ENCODE measurements at regions not wholly inside any gene's neighbourhood (a gene's known extent, or its start where the extent isn't known, plus 50 kb on each side); places are given as distances from the start of the nearest gene placed in this dataset.

DNA sequence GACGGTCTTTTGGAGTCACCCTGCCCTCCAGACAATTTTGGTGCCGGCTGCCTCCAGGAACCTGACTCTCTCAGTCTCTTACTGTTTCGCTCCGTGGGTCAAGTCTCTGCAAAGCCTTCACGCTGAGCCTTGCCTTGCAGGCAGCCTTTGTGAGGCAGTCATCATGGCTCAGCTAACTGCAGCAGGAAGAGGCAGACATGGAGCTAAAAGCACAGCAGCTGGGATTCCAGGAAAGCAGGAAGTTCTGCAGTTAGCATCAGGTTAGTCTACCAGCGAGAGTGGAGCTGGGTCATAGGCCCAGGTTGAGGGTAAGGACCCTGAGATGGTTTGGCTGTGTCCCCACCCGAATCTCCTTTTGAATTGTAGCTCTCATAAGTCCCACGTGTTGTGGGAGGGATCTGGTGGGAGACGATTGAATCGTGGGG, 305.4 kb downstream of the PCNX1 start:
- H3K4me3 Mint-ChIP-seq: no peak overlapping the region
- H3K9me3 ChIP-seq (ENCODE audit: control insufficient read depth in 1 of 2, insufficient read depth in 1 of 2, low read length in 2 of 2): no peaks in the 10 kb centered on the region
- H3K4me1 ChIP-seq (ENCODE audit: insufficient read depth, low read length): no peaks in the 10 kb centered on the region
- TF ChIP-seq, protein P1, sequence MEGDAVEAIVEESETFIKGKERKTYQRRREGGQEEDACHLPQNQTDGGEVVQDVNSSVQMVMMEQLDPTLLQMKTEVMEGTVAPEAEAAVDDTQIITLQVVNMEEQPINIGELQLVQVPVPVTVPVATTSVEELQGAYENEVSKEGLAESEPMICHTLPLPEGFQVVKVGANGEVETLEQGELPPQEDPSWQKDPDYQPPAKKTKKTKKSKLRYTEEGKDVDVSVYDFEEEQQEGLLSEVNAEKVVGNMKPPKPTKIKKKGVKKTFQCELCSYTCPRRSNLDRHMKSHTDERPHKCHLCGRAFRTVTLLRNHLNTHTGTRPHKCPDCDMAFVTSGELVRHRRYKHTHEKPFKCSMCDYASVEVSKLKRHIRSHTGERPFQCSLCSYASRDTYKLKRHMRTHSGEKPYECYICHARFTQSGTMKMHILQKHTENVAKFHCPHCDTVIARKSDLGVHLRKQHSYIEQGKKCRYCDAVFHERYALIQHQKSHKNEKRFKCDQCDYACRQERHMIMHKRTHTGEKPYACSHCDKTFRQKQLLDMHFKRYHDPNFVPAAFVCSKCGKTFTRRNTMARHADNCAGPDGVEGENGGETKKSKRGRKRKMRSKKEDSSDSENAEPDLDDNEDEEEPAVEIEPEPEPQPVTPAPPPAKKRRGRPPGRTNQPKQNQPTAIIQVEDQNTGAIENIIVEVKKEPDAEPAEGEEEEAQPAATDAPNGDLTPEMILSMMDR (IDR thresholded peaks at IDR 0.05): no peak
- peaks cover 6% of the 10 kb centered on the region for H3K9me3 Mint-ChIP-seq
- ChIA-PET POLR2A (no interaction called here), CTCF (no interaction called here)
- intact Hi-C loops (cut with DNase I, micrococcal nuclease): no loop called here
- no peaks in the 10 kb centered on the region for H3K27me3 ChIP-seq (ENCODE audit: control insufficient read depth in 1 of 2, insufficient read depth in 2 of 2, low read length in 2 of 2)
- no peak for ATAC-seq (ENCODE audit: poor library complexity)
- H3K36me3 Mint-ChIP-seq (ENCODE audit: low read depth): no peaks in the 10 kb centered on the region
- no peak overlapping the region for H3K27ac Mint-ChIP-seq
- no peaks in the 10 kb centered on the region for H3K27me3 Mint-ChIP-seq
- H3K27ac ChIP-seq (ENCODE audit: low read depth in 1 of 2, low read length in 2 of 2): no peak overlapping the region
- no peaks in the 10 kb centered on the region for H3K36me3 ChIP-seq (ENCODE audit: insufficient read depth, low read length)
- no peak overlapping the region for H3K4me3 ChIP-seq (ENCODE audit: low read length)
- no peak for DNase-seq
- H3K4me1 Mint-ChIP-seq (ENCODE audit: low read depth): no peaks in the 10 kb centered on the region

DNA sequence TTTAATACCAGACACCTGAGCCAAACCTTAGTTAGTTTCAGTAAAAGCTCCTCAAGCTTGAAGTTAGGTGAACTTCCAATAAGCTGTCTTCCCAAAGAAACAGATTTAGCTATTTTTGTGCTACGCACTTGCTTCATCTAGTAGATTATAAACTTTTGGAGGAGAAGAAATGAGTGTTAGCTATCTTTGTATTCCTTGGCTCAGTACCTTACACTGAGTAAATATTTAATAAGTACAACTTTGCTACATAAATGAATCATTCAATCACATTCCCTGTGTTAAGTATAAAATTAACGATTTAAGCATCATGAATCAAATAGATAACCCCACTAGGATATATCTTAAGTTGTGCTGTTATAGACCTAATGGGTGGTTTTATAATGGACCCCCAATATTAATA, 307.0 kb downstream of the PCNX1 start:
- ATAC-seq (ENCODE audit: poor library complexity): no peak
- no peak overlapping the region for H3K4me3 Mint-ChIP-seq
- ChIA-PET CTCF (no interaction called here), POLR2A (no interaction called here)
- no peaks in the 10 kb centered on the region for H3K27me3 Mint-ChIP-seq
- intact Hi-C loops (cut with DNase I, micrococcal nuclease): no loop called here
- H3K4me1 Mint-ChIP-seq (ENCODE audit: low read depth): no peaks in the 10 kb centered on the region
- Histone ChIP-seq H3K36me3 (ENCODE audit: insufficient read depth, low read length) (no peaks in the 10 kb centered on the region), H3K9me3 (ENCODE audit: control insufficient read depth in 1 of 2, insufficient read depth in 1 of 2, low read length in 2 of 2) (no peaks in the 10 kb centered on the region), H3K4me1 (ENCODE audit: insufficient read depth, low read length) (no peaks in the 10 kb centered on the region), H3K27ac (ENCODE audit: low read depth in 1 of 2, low read length in 2 of 2) (no peak overlapping the region), H3K27me3 (ENCODE audit: control insufficient read depth in 1 of 2, insufficient read depth in 2 of 2, low read length in 2 of 2) (no peaks in the 10 kb centered on the region), H3K4me3 (ENCODE audit: low read length) (no peak overlapping the region)
- no peak overlapping the region for H3K27ac Mint-ChIP-seq
- no peaks in the 10 kb centered on the region for H3K36me3 Mint-ChIP-seq (ENCODE audit: low read depth)
- no peak for DNase-seq
- H3K9me3 Mint-ChIP-seq: peaks cover 7% of the 10 kb centered on the region
- TF ChIP-seq, protein P1 (IDR thresholded peaks at IDR 0.05): no peak

GRCh38 chr14:71220462-71220861, 313.2 kb downstream of the PCNX1 start:
- DNase-seq: no peak
- Mint-ChIP-seq H3K9me3 (peaks cover 7% of the 10 kb centered on the region), H3K36me3 (ENCODE audit: low read depth) (no peaks in the 10 kb centered on the region), H3K27me3 (no peaks in the 10 kb centered on the region), H3K4me3 (no peak overlapping the region), H3K4me1 (ENCODE audit: low read depth) (no peaks in the 10 kb centered on the region), H3K27ac (no peak overlapping the region)
- Histone ChIP-seq H3K27ac (ENCODE audit: low read depth in 1 of 2, low read length in 2 of 2) (no peak overlapping the region), H3K4me3 (ENCODE audit: low read length) (no peak overlapping the region), H3K9me3 (ENCODE audit: control insufficient read depth in 1 of 2, insufficient read depth in 1 of 2, low read length in 2 of 2) (no peaks in the 10 kb centered on the region), H3K36me3 (ENCODE audit: insufficient read depth, low read length) (no peaks in the 10 kb centered on the region), H3K4me1 (ENCODE audit: insufficient read depth, low read length) (no peaks in the 10 kb centered on the region), H3K27me3 (ENCODE audit: control insufficient read depth in 1 of 2, insufficient read depth in 2 of 2, low read length in 2 of 2) (no peaks in the 10 kb centered on the region)
- ATAC-seq (ENCODE audit: poor library complexity): no peak
- intact Hi-C loops (cut with DNase I, micrococcal nuclease): no loop called here
- CTCF ChIA-PET: interaction anchor here (0.6 kb wide), 1 partner anchor 426 kb away, joined by 4 read pairs; no protein-coding TSS in a partner anchor
- TF ChIP-seq, protein P1 (IDR thresholded peaks at IDR 0.05): no peak
- POLR2A ChIA-PET: no interaction called here
